MCF 10A (cell line): ENCODE measurements at regions not wholly inside any gene's neighbourhood (a gene's known extent, or its start where the extent isn't known, plus 50 kb on each side); places are given as distances from the start of the nearest gene placed in this dataset.

Experiments
- BruUV-seq: library from RNA; stranded (reverse); fragments of 400-500 nt; replicated peaks from 2 replicates; lab custom pipeline; 2021; lab: Mats Ljungman, UMichigan
- CTCF ChIA-PET: fragments of 300-600 bp; sonication (Branson Sonifier 250); formaldehyde crosslinking; extraction: SDS; loops from one replicate; lab custom pipeline; 2021; ENCODE audit warnings: antibody characterized with exemption, inconsistent platforms; lab: Yijun Ruan, JAX
- POLR2A ChIA-PET: fragments of 300-600, 350-650 bp; sonication (Branson Sonifier 250); formaldehyde crosslinking; extraction: SDS; loops from one replicate; lab custom pipeline; 2020; ENCODE audit warnings: antibody characterized with exemption, inconsistent platforms; lab: Yijun Ruan, JAX
- DNase-seq: peaks from one replicate; pipeline ENCODE4 v3.0.0-alpha.2; 2018; ENCODE audit not compliant: unreplicated experiment
- H3K27ac Mint-ChIP-seq: one replicate; pipeline ENCODE4 v1.8.0; 2022; ENCODE audit warnings: mild to moderate bottlenecking, low read depth, mixed read lengths; ENCODE audit not compliant: unreplicated experiment
- H3K27me3 Mint-ChIP-seq: one replicate; pipeline ENCODE4 v1.8.0; 2022; ENCODE audit warnings: mixed read lengths; ENCODE audit not compliant: insufficient read depth, unreplicated experiment
- H3K36me3 Mint-ChIP-seq: one replicate; pipeline ENCODE4 v1.8.0; 2022; ENCODE audit warnings: mild to moderate bottlenecking, moderate library complexity, mixed read lengths; ENCODE audit not compliant: insufficient read depth, unreplicated experiment
- H3K4me1 Mint-ChIP-seq: one replicate; pipeline ENCODE4 v1.8.0; 2022; ENCODE audit warnings: mixed read lengths; ENCODE audit not compliant: insufficient read depth, unreplicated experiment
- H3K4me3 Mint-ChIP-seq: one replicate; pipeline ENCODE4 v1.8.0; 2022; ENCODE audit warnings: mild to moderate bottlenecking, moderate library complexity, mixed read lengths; ENCODE audit not compliant: unreplicated experiment
- H3K9me3 Mint-ChIP-seq: one replicate; pipeline ENCODE4 v1.8.0; 2022; ENCODE audit warnings: mixed read lengths; ENCODE audit not compliant: unreplicated experiment
- intact Hi-C: fragments of 100-400 bp; cut with micrococcal nuclease; formaldehyde crosslinking; loops from 2 replicates; pipeline ENCODE4 v1.14.1; 2022
- TF ChIP-seq, protein P1 (sequence below): fragments of 200-600 bp; IDR thresholded peaks from one replicate; pipeline ENCODE4 v1.8.0; 2022; ENCODE audit warnings: antibody characterized with exemption, mild to moderate bottlenecking; ENCODE audit not compliant: unreplicated experiment

DNA sequence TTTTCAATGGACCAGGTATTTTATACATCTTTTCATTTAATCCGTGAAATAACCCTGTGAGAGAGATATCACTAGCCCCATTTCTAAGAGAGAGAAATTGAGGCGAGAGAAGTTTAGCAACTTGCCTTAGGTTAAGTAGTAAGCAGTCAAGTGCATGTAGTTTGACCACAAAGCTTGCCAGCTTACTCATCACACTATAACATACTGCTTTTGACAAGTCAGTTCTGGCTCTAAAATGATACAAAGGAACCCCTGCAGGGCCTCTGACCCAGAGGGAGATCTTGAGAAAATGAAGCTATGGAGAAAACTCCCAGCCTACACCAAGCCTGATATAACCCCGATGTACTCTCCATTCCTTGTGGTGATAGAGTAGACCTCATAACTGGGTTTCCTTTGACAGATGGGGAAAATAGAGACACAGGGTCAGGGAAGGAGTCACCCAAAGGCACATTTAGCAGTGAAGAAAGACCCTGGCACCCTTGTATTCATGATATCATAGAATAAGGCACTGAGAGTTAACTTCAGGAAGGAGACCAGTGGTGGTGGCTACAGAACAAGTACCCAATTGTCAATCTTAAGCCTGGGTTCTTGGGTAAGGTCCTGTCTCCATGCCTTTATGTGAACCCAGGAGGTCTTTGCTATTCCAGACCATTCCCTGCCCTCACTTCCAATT, 60.2 kb upstream of the MSN start:
- Mint-ChIP-seq H3K4me3 (no peak overlapping the region), H3K27ac (no peak overlapping the region), H3K27me3 (no peaks in the 10 kb centered on the region), H3K4me1 (peaks cover 14% of the 10 kb centered on the region), H3K9me3 (peaks cover 17% of the 10 kb centered on the region), H3K36me3 (no peaks in the 10 kb centered on the region)
- POLR2A ChIA-PET = interaction anchor here (1.1 to 1.6 kb wide), 4 partner anchors 36 to 99 kb away, joined by 3 to 6 read pairs (median 4); no protein-coding TSS in a partner anchor
- intact Hi-C loops = no loop called here
- CTCF ChIA-PET = interaction anchor here (2.4 kb wide), 1 partner anchor 10 kb away, joined by 11 read pairs; no protein-coding TSS in a partner anchor
- TF ChIP-seq, protein P1, sequence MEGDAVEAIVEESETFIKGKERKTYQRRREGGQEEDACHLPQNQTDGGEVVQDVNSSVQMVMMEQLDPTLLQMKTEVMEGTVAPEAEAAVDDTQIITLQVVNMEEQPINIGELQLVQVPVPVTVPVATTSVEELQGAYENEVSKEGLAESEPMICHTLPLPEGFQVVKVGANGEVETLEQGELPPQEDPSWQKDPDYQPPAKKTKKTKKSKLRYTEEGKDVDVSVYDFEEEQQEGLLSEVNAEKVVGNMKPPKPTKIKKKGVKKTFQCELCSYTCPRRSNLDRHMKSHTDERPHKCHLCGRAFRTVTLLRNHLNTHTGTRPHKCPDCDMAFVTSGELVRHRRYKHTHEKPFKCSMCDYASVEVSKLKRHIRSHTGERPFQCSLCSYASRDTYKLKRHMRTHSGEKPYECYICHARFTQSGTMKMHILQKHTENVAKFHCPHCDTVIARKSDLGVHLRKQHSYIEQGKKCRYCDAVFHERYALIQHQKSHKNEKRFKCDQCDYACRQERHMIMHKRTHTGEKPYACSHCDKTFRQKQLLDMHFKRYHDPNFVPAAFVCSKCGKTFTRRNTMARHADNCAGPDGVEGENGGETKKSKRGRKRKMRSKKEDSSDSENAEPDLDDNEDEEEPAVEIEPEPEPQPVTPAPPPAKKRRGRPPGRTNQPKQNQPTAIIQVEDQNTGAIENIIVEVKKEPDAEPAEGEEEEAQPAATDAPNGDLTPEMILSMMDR = no peak
- no TSS peak for BruUV-seq
- peak; percentile 74 for DNase-seq

DNA sequence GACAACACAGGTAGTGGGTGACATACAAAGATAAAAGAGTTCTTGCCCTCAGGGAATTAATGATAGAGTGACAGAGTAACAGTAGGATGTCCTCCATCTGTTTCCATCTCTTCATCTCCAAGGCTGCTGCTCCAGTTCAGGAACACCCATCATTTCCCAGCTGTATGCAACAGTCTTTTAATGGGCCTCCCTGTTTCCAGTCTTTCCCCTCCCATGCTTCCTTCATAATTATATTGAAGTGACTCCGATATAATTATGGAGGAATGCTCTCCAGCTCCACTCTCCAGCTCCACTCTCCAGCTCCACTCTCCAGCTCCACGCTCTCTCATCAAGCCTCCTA, 65.3 kb upstream of the MSN start:
- peaks cover 12% of the 10 kb centered on the region for H3K4me1 Mint-ChIP-seq
- no TSS peak for BruUV-seq
- CTCF ChIA-PET = interaction anchor here (1.1 to 1.2 kb wide), 2 partner anchors 84 to 102 kb away, joined by 3 to 4 read pairs; no protein-coding TSS in a partner anchor
- intact Hi-C loops = no loop called here
- TF ChIP-seq, protein P1 = no peak
- DNase-seq = no peak
- peak overlapping the region; percentile 81 for H3K27ac Mint-ChIP-seq
- POLR2A ChIA-PET = interaction anchor here (1.2 kb wide), 1 partner anchor 127 kb away, joined by 5 read pairs; no protein-coding TSS in a partner anchor
- H3K4me3 Mint-ChIP-seq = no peak overlapping the region
- H3K36me3 Mint-ChIP-seq = no peaks in the 10 kb centered on the region
- H3K9me3 Mint-ChIP-seq = peaks cover 25% of the 10 kb centered on the region
- H3K27me3 Mint-ChIP-seq = no peaks in the 10 kb centered on the region

DNA sequence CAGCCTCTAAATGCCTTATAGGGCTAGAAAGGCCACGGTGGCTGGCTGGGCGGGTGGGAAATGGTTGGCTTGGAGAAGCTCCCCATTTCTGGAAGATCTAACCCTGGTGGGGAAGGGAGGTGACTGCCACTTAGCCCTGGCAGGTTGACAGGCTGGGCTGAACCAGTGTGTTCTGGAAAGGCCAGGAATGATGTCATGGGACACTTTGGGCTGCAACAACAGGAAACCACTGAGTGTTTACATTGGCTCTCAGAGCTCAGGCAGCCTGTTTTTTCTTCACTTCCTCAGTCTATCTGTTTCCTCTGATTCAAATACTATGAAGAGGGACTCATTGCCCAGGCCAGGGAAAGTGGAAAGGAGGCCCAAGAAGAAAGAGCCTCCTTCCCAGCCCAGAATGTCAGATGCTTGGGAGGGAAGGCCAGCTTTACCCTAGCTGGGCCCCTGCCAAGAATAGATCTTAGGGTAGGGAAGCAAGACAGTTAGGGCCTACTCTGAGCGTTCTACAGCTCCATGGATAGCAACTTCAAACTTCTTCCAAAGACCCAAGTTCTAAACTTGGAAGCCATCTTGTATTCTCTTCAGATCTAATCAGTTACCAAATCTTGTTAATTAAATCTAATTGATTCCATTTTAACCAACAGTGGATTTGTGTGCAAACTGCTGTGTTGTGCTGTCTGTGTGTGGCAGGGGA, 65.8 kb upstream of the MSN start:
- peaks cover 25% of the 10 kb centered on the region for H3K9me3 Mint-ChIP-seq
- no TSS peak for BruUV-seq
- H3K27ac Mint-ChIP-seq = peak overlapping the region; percentile 81
- no peak overlapping the region for H3K4me3 Mint-ChIP-seq
- H3K4me1 Mint-ChIP-seq = peaks cover 12% of the 10 kb centered on the region
- intact Hi-C loops = no loop called here
- peak; percentile 85 for DNase-seq
- H3K36me3 Mint-ChIP-seq = no peaks in the 10 kb centered on the region
- no peaks in the 10 kb centered on the region for H3K27me3 Mint-ChIP-seq
- TF ChIP-seq, protein P1 = no peak
- CTCF ChIA-PET = interaction anchor here (0.9 to 1.2 kb wide), 3 partner anchors 85 to 102 kb away, joined by 3 to 4 read pairs (median 3); no protein-coding TSS in a partner anchor
- POLR2A ChIA-PET = interaction anchor here (1.2 kb wide), 1 partner anchor 127 kb away, joined by 5 read pairs; no protein-coding TSS in a partner anchor

DNA sequence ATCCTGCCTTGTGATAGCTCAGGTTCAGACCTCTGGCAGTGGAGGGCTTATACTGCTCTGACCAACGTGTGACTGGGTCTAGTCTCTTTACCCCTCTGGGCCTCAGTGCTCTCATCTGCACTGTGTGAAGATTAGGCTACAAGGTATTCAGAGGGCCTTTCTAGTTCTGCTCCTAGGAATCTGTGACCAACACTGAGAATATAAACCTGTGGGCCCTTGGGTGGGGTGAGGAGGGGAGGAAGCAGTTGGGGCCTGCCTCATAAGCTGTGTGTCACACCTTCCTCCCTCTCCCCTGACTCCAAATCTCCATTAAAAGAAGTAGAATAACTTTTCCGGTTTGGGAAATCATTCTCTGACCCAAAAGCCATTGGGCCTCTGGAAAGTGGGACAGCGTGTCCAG, 66.3 kb upstream of the MSN start:
- Mint-ChIP-seq H3K4me1 (peaks cover 12% of the 10 kb centered on the region), H3K27me3 (no peaks in the 10 kb centered on the region), H3K4me3 (no peak overlapping the region), H3K9me3 (peaks cover 25% of the 10 kb centered on the region), H3K27ac (peak overlapping the region; percentile 81), H3K36me3 (no peaks in the 10 kb centered on the region)
- POLR2A ChIA-PET = interaction anchor here (1.2 kb wide), 1 partner anchor 128 kb away, joined by 5 read pairs; no protein-coding TSS in a partner anchor
- TF ChIP-seq, protein P1 = no peak
- DNase-seq = no peak
- CTCF ChIA-PET = interaction anchor here (0.6 to 1.2 kb wide), 4 partner anchors 9 to 210 kb away, joined by 3 read pairs; no protein-coding TSS in a partner anchor
- intact Hi-C loops = no loop called here
- TSS peak; percentile 58 for BruUV-seq
